Skeletal muscle tissue (tissue), 3 donors: ENCODE measurements at regions not wholly inside any gene's neighbourhood (a gene's known extent, or its start where the extent isn't known, plus 50 kb on each side); places are given as distances from the start of the nearest gene placed in this dataset.

Experiments used
- H3K27ac ChIP-seq: one replicate; pipeline ENCODE4 v1.7.0; 2013; ENCODE audit warnings: mild to moderate bottlenecking, low read depth, low read length, inconsistent platforms
- H3K27me3 ChIP-seq, 3 donors: one replicate each; pipeline ENCODE4 v1.7.0; 2013; ENCODE audit warnings: low read length in 3 of 3; ENCODE audit not compliant: control insufficient read depth in 3 of 3, insufficient read depth in 3 of 3
- H3K36me3 ChIP-seq, 3 donors: one replicate each; pipeline ENCODE4 v1.7.0; 2013; ENCODE audit warnings: low read length in 3 of 3; ENCODE audit not compliant: control insufficient read depth in 3 of 3, insufficient read depth in 3 of 3
- H3K4me1 ChIP-seq, 3 donors: one replicate each; pipeline ENCODE4 v1.7.0; 2013; ENCODE audit warnings: low read length in 3 of 3, mild to moderate bottlenecking in 3 of 3; ENCODE audit not compliant: control insufficient read depth in 3 of 3, insufficient read depth in 3 of 3
- H3K4me3 ChIP-seq, 3 donors: one replicate each; pipeline ENCODE4 v1.7.0; 2013; ENCODE audit warnings: low read length in 3 of 3
- H3K9ac ChIP-seq, 3 donors: one replicate each; pipeline ENCODE4 v1.7.0; 2013; ENCODE audit warnings: low read length in 3 of 3, mild to moderate bottlenecking in 3 of 3, moderate library complexity in 2 of 3, low read depth in 1 of 3
- H3K9me3 ChIP-seq, 3 donors: one replicate each; pipeline ENCODE4 v1.7.0; 2013; ENCODE audit warnings: low read length in 3 of 3; ENCODE audit not compliant: control insufficient read depth in 3 of 3
- donor health status: Osteomylitis.

DNA sequence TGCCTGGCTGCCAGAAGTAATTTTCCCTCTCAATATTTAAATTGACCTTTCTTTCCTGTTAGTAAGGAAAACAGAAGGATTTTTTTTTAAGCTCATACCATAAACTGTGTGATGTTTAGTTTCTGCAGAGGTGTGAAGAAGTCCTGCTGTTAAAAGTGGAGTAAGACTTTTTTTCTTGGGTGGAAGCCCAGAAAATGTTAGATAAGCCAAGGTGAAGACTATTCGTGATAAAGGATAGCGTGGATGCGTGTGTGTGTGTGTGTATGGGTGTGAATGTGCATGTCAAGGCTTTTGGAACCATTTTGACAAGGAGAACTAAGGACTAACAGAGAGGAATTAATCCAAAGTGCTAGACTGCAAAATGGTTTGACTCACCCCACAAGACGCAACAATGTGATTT, 152.9 kb upstream of the SEL1L start:
- no peaks in the 10 kb centered on the region for H3K9me3 ChIP-seq
- no peaks in the 10 kb centered on the region for H3K36me3 ChIP-seq
- H3K27ac ChIP-seq: no peak overlapping the region
- no peaks in the 10 kb centered on the region for H3K4me1 ChIP-seq
- no peak overlapping the region for H3K4me3 ChIP-seq
- H3K27me3 ChIP-seq: no peaks in the 10 kb centered on the region
- no peak overlapping the region for H3K9ac ChIP-seq

DNA sequence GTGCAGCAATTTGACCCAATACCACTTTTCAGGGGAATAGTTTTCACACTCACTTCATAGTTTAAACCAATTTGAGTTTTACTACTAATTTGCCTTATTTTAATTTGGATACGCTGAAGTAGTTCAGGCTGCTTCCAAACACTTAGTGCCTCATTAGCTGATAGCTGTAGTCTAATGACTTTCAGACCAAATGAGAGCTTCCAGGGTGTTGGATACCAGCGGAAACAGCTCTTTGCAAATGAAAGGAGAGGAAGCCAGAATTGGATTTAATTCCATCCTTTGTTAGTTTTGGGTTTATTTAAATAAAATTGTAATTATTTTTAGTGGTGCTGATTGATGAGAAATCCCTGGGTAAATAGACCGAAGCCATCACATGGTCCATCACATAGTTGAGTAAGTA, 158.3 kb upstream of the SEL1L start:
- Histone ChIP-seq H3K36me3 (no peaks in the 10 kb centered on the region), H3K4me3 (no peak overlapping the region), H3K9me3 (no peaks in the 10 kb centered on the region), H3K9ac (no peak overlapping the region), H3K4me1 (no peaks in the 10 kb centered on the region), H3K27me3 (no peaks in the 10 kb centered on the region), H3K27ac (no peak overlapping the region)

DNA sequence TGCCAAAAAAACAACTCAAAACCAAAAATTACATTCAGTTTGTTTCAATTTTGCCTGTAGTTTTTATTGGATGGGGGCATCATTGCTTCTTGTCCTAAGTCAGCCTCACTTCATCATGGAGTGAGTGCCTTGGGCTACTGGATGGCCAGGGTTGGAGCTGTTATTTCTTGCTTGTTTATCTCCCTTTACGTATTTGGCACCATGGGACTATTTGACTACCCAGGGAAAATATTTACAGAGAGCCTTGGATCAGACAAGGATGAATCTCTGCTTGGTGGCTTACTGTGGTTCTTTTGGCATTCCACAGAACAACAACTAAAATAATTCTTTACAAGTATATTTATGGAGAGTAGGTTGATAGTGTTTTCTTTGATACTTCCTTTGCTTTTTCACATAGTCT, 160.8 kb upstream of the SEL1L start:
- Histone ChIP-seq H3K9me3 (no peaks in the 10 kb centered on the region), H3K4me3 (no peak overlapping the region), H3K27me3 (no peaks in the 10 kb centered on the region), H3K27ac (no peak overlapping the region), H3K36me3 (no peaks in the 10 kb centered on the region), H3K4me1 (no peaks in the 10 kb centered on the region), H3K9ac (no peak overlapping the region)

DNA sequence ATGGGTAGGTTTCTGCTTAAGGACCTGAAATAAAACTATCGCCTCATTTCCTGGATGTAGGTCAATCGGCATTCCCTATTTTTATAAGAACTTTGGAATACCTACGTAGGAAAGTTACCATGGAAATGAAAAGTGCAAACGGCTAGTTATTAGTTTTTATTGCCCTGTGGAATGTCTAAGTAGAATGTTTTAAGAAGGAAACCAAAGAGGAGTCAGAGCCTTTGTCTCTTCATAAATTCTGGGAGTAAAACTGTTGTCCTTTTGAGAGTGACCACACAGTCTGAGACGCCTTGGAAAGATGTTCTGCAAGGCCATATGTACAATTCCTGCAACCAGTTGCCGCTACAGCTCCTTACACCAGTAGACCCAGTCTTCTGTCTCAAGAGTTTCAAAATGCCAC, 176.0 kb upstream of the SEL1L start:
- Histone ChIP-seq H3K9ac (no peak overlapping the region), H3K4me3 (no peak overlapping the region), H3K9me3 (peaks cover 0 to 2% (median 0%) of the 10 kb centered on the region in 3 donors), H3K36me3 (no peaks in the 10 kb centered on the region), H3K27me3 (no peaks in the 10 kb centered on the region), H3K27ac (no peak overlapping the region), H3K4me1 (no peaks in the 10 kb centered on the region)

DNA sequence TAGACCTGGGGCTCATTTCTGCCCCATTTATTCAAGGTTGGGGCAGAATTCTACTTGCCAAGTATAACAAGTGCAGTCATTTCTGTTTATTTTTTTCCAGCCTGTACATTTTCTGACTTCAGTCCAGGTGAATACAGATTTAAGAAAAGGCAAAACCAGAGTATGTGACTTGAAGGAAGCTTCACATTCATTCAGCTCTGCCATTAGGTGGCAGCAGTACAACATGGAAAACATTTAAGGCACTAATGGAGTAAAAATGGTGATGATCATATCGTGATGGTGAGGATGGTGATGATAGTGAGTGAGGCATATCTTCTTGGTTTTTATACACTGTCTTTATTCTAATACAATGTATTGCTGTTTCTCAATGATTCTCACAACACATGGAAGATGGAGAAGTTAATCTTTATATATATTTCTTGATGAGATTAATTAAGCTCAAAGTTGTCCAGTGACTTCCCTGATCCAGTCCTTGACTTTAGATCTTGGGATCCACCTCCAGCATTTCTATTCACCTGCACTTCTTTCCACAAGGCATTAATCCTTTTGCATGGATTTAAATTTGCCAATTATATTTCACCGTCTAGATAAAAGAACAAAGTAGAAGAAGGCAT, 176.7 kb upstream of the SEL1L start:
- Histone ChIP-seq H3K4me1 (no peaks in the 10 kb centered on the region), H3K36me3 (no peaks in the 10 kb centered on the region), H3K27me3 (no peaks in the 10 kb centered on the region), H3K27ac (no peak overlapping the region), H3K9me3 (no peaks in the 10 kb centered on the region), H3K4me3 (no peak overlapping the region), H3K9ac (no peak overlapping the region)

DNA sequence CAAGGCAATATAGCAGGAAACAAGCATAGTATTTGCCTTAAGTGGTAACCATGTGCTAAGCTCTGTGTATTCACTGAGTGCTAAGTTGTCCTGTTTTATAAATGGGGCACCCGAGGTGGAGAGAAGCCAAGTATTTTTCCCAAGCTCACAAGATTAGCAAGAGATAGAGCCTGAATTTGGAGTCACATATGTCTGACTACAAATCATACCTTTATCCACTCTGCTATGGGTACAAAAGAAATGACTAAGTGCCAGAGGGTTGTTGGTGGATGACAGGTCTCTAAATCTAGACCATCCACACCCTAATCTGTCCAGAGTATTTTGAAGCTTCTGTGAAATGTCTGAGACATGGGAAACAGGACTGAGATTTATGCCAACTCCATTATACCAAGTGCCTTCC, 182.1 kb upstream of the SEL1L start:
- no peak overlapping the region for H3K27ac ChIP-seq
- no peak overlapping the region for H3K9ac ChIP-seq
- no peaks in the 10 kb centered on the region for H3K4me1 ChIP-seq
- H3K4me3 ChIP-seq: no peak overlapping the region
- no peaks in the 10 kb centered on the region for H3K27me3 ChIP-seq
- no peaks in the 10 kb centered on the region for H3K36me3 ChIP-seq
- H3K9me3 ChIP-seq: no peaks in the 10 kb centered on the region

DNA sequence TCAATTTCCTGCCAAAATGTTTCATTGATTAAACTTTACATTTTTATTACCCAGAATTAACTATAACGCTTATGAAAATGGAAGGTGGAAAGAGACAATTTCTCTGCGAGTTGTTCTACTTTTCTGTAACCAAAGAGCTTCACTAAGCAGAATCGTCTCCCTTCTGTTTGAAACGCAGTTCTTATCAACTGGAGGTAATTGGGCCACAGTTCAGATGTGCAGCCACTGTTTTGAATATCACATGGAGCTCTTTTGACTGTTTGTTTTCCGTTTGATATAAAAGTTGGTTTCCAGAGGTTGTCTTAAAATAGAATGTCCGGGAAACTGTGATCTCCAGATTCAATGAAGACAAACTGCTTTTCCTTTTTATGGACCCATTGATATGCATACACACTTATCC, 183.3 kb upstream of the SEL1L start:
- Histone ChIP-seq H3K27me3 (no peaks in the 10 kb centered on the region), H3K27ac (no peak overlapping the region), H3K4me3 (no peak overlapping the region), H3K9me3 (no peaks in the 10 kb centered on the region), H3K4me1 (no peaks in the 10 kb centered on the region), H3K9ac (no peak overlapping the region), H3K36me3 (no peaks in the 10 kb centered on the region)

DNA sequence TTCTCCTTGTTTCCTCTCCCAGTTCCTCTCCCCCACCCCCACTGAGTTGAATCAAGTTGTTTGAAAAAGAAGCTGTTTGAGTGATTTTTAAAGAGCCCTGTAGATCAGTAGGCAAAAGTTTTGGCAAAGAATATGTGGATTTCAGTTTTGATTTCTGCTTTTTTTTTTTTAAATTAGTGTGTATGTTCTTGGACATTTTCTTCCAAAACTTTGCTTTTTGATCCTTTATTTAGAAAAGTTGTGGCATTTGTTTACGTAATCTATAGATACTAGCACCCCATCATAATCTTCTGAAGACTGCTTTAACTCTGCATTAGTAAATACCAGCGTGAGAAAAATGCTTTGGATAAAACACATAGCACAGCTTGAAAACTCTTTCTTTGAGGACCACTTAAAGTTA, 190.3 kb upstream of the SEL1L start:
- no peak overlapping the region for H3K9ac ChIP-seq
- H3K27ac ChIP-seq: no peak overlapping the region
- no peak overlapping the region for H3K4me3 ChIP-seq
- no peaks in the 10 kb centered on the region for H3K36me3 ChIP-seq
- H3K4me1 ChIP-seq: no peaks in the 10 kb centered on the region
- no peaks in the 10 kb centered on the region for H3K9me3 ChIP-seq
- no peaks in the 10 kb centered on the region for H3K27me3 ChIP-seq

DNA sequence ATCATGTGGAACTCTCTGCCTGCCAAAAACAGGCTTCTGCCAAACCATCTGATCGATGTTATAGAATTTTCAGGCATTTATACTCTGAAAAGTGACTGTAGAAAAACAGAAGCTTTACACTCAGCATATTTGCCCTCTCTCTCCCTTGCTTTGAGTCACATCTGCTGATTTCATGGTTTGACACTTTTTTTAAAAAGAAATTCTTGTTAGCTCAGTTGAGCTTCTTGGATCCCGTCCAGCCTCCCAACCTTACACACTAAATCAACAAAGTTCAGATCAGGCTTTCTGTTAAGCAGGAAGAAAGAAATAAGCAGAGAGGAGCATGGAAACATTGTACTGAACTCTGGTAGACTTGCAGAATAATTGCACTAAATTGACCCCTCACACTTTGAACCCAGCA, 193.6 kb upstream of the SEL1L start:
- Histone ChIP-seq H3K9me3 (no peaks in the 10 kb centered on the region), H3K27ac (no peak overlapping the region), H3K9ac (no peak overlapping the region), H3K4me1 (no peaks in the 10 kb centered on the region), H3K4me3 (no peak overlapping the region), H3K36me3 (no peaks in the 10 kb centered on the region), H3K27me3 (no peaks in the 10 kb centered on the region)

DNA sequence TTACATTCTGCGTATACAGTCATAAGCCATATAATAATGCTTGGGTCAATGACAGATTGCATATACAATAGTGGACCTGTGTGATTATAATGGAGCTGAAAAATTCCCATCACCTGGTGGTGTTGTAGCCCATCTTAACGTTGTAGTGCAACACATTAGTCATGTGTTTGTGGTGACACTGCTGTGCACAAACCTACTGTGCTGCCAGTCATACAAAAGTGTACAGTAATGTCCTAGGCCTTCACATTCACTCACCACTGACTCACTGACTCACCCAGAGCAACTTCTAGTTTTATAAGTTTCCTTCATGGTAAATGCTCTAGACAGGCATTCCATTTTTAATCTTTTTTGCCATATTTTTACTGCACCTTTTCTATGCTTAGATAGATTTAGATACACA, 194.8 kb upstream of the SEL1L start:
- no peak overlapping the region for H3K9ac ChIP-seq
- H3K36me3 ChIP-seq: no peaks in the 10 kb centered on the region
- H3K27me3 ChIP-seq: no peaks in the 10 kb centered on the region
- no peaks in the 10 kb centered on the region for H3K9me3 ChIP-seq
- no peak overlapping the region for H3K4me3 ChIP-seq
- no peak overlapping the region for H3K27ac ChIP-seq
- H3K4me1 ChIP-seq: no peaks in the 10 kb centered on the region

DNA sequence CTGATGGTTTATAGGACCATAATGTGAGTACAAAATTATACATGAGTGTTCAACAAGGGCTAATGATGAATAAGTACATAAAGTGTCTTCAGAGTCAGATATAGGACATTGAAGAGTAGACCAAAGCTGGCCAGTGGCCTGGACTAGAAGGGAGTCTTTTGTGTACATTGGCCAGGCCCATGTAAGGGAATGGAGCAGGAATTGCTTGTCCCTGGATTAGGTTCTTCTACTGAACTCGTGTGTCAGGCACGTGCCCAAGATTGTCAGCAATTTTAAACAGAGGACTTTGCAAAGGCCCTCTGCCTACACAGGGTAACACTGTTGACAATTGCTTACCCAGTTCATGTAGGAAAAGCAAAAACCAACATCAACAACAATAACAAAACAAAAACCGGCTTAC, 196.0 kb upstream of the SEL1L start:
- Histone ChIP-seq H3K9ac (no peak overlapping the region), H3K36me3 (no peaks in the 10 kb centered on the region), H3K9me3 (no peaks in the 10 kb centered on the region), H3K4me3 (no peak overlapping the region), H3K27me3 (no peaks in the 10 kb centered on the region), H3K4me1 (no peaks in the 10 kb centered on the region), H3K27ac (no peak overlapping the region)
